ENCODE measurements at regions not wholly inside any gene's neighbourhood (a gene's known extent, or its start where the extent isn't known, plus 50 kb on each side); places are given as distances from the start of the nearest gene placed in this dataset.
"Not testable (repeated sequence)": the region's sequence is repeated elsewhere in the genome, so short reads cannot be mapped to it uniquely, and the experiment has no call there.

- no peak for DNase-seq
Observed at GRCh38 chr4:57832083-57832482, 721.9 kb upstream of the IGFBP7 start.

DNA sequence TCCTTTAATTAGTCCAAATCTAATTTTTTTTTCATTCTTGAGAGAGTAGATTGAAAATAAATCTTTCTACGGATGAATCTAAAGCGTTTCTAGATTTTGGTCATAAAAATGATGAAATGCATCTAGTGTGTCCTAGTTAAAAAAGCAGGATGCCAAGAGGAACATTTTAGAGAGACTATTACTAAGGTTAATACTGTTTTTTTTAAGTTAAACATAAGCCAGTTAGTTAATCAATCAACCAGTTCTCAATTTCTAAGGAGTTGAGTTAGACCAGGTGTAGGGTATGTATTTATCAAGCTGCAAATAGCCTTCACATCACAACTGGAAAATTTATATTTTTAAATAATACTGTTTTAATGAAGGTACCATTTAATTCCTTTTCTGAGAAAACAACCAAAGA is 679.5 kb upstream of the IGFBP7 start:
- no peak for DNase-seq

DNA sequence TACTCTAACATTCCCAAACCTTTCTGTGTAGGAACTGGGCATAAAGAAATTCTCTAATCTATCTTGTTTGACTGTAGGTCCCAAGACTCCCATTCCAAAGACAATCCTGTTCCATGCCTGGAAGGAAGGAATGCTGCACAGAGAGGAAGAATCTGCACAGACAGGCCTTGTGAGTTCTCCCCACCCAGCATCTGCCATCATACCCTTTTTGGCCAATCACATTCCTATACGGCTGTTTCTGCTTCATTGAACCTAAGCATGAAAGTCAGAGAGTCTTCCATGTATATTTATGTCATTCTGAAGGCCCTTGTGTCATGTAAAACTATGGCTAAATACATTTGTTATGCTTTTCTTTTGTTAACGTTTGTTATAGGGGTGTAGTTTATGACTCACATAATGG is 667.7 kb upstream of the IGFBP7 start:
- DNase-seq: no peak

DNA sequence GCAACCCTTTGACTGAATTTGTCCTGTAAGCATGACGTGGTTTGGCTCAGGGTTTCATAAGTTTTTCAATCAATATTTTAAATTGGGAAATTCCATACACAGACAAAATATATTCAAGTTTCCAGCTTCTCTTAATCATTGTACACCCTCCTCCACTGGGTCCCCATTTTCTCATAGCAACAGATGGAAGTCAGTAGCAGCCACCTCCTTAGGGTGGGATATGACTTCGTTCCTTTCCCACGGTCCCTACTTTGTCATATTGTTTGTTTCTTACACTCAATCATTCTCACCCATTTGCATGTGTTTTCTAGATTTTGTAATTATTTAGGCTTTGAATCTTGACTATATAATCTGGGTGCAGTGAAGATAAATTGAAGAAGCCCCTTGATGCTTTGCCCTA is 664.5 kb upstream of the IGFBP7 start:
- no peak for DNase-seq

- no peak for DNase-seq
Observed at GRCh38 chr4:57774171-57774570, 664.0 kb upstream of the IGFBP7 start.

GRCh38 chr4:57766341-57766740 is 656.2 kb upstream of the IGFBP7 start:
- no peak for DNase-seq

DNA sequence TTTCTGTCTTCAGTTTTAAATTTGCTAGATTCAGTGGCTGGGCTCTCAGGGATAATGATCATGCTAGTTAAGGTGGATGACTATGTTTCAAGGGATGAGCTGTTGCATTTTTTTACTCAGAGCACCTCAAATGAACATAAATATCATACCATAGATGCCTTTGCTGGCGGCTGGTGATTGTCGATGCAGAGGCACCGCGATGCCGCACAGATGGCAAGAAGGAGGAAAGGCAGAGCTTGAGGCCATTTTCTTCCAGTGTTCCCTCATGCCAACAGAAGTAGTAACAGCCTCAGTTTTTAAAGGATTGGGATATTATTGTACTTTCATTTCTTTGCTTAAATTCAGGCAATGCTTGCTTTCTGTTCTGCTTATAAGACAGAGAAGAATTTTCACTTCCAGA is 654.7 kb upstream of the IGFBP7 start:
- DNase-seq: no peak

DNA sequence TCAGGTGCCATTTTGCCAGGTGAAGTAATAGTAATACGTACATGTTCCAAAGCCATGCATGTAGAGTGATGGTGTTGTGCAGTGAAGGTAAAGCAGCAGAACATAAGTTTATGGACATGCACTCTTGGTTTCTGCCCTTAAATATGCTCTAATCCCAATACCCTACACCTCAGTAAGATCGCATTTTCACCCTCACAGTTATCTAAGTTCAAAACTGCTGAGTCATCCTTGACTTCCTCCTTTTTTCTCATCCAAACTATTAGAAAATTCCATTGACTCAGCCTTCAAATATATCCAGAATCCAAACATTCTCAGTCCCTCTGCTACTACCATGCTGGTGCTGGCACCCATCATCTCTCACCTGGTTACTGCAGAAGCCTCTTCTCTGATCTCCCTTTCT is 652.9 kb upstream of the IGFBP7 start:
- DNase-seq: no peak

- no peak for DNase-seq
Observed at GRCh38 chr4:57740625-57741190, 630.5 kb upstream of the IGFBP7 start.

DNA sequence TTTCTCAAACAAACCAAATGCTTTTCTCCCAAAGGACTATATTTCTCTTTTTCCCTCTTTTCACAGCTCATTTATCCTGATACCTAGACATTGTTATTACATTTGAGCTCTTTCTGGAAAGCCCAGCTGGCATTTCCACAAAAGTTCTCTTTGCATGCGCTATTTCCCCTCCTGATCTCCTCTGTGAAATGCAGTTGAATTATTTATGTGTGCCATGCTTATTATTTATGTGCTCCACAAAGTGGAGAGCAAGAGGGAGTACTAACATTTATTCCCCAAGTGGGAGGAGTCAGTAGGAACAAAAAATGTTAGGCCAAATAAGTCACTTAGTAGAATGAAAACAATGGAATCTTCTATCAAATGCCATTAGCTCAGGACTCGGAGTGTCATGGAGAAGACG is 626.6 kb upstream of the IGFBP7 start:
- DNase-seq: no peak

GRCh38 chr4:57734104-57734670 is 624.0 kb upstream of the IGFBP7 start:
- DNase-seq: no peak

GRCh38 chr4:57729775-57730570 is 619.8 kb upstream of the IGFBP7 start:
- DNase-seq: not testable (repeated sequence)

- no peak for DNase-seq
Observed at GRCh38 chr4:57726154-57726553, 616.0 kb upstream of the IGFBP7 start.

GRCh38 chr4:57719456-57719855 is 609.3 kb upstream of the IGFBP7 start:
- DNase-seq: no peak

- DNase-seq: not testable (repeated sequence)
Observed at GRCh38 chr4:57714313-57714712, 604.1 kb upstream of the IGFBP7 start.

GRCh38 chr4:57710053-57710452 is 599.9 kb upstream of the IGFBP7 start:
- no peak for DNase-seq

GRCh38 chr4:57691370-57691769 is 581.2 kb upstream of the IGFBP7 start:
- no peak for DNase-seq

DNA sequence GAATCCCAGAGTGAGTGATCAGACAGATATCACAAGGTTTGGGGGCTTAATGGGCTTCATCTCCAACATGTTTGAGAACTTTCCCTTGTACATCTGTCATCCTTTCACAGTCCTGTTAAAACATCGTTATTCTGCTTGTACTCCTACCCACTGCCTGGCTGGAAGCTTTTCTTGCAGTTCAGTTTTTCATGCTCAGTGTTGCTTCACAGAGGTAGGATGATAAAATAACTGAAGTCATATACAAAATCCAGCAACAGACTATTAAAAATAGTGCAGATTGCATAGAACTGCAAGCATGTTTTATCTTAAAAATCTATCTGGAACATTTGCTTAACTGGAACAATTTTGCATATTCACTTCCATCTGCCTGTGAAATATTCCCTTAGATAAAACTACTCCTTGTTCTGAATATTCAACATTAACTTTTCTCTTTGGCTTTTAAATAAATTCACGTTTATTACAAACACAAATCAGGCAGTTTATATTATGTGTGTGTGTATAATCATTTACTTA is 579.6 kb upstream of the IGFBP7 start:
- no peak for DNase-seq

GRCh38 chr4:57682275-57682674 is 572.1 kb upstream of the IGFBP7 start:
- no peak for DNase-seq

DNA sequence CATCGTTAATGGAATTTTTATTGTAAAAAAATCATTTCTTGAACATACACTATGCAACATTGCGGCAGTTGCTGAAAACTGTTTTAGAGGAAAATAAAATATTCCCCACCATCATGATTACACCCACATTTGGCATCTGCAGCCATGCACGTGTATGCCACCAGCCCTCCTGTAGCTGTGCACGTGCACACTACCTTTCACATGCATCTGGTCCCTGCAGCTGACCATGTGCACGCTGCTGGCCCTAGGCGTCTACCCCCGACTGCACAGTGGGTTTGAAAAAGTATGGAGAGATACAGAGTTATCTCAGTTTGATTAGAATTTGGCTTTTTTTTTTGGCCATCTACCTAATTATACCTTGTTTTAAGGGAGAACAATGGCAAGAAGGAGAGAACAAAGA is 569.8 kb upstream of the IGFBP7 start:
- DNase-seq: no peak

- no peak for DNase-seq
Observed at GRCh38 chr4:57676394-57676793, 566.2 kb upstream of the IGFBP7 start.

GRCh38 chr4:57672846-57673433 is 562.8 kb upstream of the IGFBP7 start:
- DNase-seq: no peak

GRCh38 chr4:57668621-57669020 is 558.4 kb upstream of the IGFBP7 start:
- no peak for DNase-seq

DNA sequence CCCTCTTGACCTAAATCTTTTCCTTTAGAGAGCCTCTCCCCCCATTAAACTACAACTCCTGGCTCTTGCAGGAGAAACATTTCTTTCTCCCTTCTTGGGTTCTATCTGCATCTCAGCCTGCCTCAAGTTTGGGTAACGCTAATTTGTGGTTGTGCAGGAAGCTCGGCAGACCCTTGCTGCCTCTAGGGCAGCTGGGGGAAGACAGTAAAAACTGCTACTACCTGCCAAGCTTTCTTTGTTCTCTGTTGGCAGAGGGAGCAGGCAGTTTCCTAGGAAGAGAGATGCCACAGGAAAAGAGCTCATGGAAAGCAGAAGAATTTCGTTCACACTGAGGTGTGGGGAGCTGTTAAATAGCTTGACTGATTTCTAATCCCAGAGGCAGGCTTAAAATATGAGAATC is 555.6 kb upstream of the IGFBP7 start:
- DNase-seq: no peak
